HG02571 (cell line): ENCODE measurements at regions not wholly inside any gene's neighbourhood (a gene's known extent, or its start where the extent isn't known, plus 50 kb on each side); places are given as distances from the start of the nearest gene placed in this dataset.
"Not testable (repeated sequence)": the region's sequence is repeated elsewhere in the genome, so short reads cannot be mapped to it uniquely, and the experiment has no call there.

Source experiments
- ATAC-seq: cut with Tn5 transposase; IDR thresholded peaks from one replicate; pipeline ENCODE4 v1.9.1; 2021; ENCODE audit warnings: mild to moderate bottlenecking, moderate library complexity; ENCODE audit not compliant: unreplicated experiment

- no peak for ATAC-seq
These were observed 1011.9 kb downstream of the CDH8 start for GRCh38 chr16:61024180-61024900.

DNA sequence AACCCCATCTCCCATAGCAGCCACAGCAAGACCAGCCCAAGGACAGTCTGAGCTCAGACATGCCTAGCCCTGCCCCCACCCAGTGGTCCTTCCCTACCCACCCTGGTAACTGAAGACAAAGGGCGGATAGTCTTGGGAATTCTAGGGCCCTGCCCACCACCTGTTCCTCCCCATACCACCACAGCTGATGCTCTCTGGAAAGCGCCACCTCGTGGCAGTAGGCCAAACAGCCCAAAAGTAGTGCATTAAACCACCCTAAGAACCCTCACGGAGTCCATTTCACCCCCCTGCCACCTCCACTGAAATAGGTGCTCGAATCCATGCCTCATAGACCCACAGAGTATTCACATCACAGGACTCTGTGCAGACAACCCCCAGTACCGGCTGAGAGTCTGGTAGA is 1021.4 kb downstream of the CDH8 start:
- no peak for ATAC-seq

DNA sequence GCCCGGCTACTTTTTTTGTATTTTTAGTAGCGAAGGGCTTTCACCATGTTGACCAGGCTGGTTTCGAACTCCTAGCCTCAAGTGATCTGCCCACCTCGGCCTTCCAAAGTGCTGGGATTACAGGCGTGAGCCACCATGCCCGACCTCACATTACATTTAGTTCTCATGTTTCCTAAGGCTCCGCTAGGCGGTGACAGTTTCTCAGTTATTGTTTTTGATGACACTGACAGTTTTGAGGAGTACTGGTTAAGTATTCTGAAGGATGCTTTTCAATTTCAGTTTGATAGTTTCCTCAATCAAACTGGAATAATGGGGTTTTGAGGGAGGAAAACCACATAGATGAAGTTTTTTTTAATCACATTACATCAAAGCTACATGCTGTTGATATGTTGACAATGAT is 1028.5 kb downstream of the CDH8 start:
- ATAC-seq: no peak

DNA sequence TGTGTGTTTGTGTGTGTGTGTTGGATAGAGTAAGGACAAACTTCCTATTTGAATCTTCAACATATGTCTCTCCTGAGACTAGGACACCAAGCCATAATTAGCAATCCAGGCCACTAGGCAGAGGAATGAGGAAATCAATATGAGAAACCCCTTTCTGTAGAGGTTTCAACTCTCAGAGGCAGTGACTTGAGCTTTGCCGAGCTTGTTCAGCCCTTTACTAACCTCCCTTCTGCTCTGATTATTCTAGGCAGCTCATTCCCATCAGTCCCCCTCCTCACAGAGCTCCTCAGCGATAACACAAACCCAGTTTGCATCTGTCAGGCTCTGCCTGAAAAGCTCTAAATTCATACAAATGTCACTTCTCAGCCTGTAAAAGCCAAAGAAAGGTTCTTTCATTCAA is 1030.3 kb downstream of the CDH8 start:
- no peak for ATAC-seq

DNA sequence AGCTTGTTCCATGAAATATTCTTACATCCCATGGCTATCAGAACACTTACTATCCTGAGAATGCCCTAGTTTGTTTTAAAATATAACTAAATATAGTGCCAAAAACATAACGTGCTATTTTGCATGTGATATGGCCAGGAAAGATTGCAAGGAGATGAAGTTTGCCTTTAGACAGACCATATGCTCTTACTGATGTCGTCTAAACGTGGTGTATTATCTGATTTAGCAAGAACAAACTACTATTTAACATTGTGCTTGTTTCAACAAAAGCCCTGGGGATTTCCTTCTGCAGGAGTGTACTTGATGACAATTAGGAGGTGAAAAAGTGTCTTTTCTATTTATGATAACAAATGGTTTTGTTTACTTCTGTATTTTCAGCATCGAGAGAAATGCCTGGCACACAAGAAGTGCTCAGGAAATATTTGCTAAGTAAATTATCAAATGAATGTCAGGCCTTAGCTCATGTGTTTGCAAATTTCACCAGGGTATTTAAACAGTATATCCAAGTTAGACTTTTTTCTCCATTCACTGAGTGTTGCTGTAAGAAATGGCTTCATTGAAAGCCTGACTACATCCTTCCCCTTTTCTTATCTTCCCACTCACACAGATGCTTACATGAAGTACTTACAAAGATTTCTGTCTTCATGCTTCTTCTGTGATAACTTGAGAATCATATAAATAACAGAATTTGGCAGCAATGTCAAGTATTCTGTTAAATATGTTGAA is 1033.6 kb downstream of the CDH8 start:
- ATAC-seq: no peak

- ATAC-seq: no peak
These were observed 1044.4 kb downstream of the CDH8 start for GRCh38 chr16:60991886-60992285.

DNA sequence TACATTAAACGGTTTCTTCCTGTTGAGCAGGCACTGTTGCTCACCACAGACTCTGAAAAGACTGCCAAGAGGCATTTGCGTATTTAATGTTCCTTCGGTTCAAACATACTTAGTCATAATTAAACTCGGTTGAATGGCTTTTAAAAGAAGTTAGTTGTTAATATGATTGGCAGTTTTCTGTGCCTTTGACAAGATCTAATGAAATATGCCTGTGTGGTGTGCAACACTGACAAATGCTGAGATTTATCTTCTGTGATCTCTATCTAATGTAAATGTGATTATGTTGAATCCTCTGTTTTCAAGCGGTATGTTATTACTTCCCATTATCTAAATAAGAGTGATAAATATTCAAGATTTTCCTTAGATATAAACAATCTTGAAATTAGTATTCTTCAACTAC is 1046.6 kb downstream of the CDH8 start:
- ATAC-seq: no peak

- no peak for ATAC-seq
These were observed 1057.1 kb downstream of the CDH8 start for GRCh38 chr16:60979119-60979518.

GRCh38 chr16:60949800-60950199 is 1086.4 kb downstream of the CDH8 start:
- ATAC-seq: no peak

- no peak for ATAC-seq
These were observed 1091.0 kb downstream of the CDH8 start for GRCh38 chr16:60945225-60945624.

GRCh38 chr16:60936189-60936588 is 1100.0 kb downstream of the CDH8 start:
- not testable (repeated sequence) for ATAC-seq

DNA sequence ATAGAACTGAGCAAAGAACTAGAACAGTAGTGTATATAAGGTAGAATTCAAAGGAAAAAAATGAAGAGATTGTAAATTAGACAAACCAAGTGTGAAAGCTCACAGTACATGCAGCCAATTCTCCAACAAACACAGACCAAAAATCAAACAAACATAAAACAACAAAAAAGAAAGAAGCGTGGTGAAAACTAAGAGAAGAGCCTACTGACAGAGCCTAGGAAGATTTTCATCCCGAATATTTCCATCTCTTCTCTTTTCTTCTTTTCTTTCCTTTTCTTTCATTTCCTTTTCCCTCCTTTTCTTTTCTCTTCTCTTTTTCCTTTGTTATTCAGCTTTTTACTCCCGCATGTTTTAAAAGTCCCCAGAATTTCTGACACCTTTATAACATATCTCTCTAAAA is 1103.6 kb downstream of the CDH8 start:
- no peak for ATAC-seq

DNA sequence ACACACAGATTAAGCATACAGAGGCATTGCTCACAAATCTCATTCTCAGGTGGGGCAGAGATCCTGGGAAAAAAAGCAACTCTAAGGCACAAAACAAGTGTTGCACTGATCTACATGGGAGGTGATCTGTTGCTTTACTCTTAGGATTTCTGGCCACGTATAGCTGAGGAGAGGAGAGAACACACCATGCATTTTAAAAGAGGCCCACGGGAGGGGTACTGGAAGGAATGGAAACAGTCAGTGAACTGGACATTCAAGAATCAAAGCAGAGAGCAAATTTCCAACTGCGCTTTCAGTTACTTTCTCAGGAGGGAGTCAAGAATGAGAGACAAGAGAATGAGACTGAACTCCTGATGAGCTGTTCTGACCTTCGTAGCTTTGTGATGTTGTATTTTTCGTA is 1105.9 kb downstream of the CDH8 start:
- no peak for ATAC-seq

DNA sequence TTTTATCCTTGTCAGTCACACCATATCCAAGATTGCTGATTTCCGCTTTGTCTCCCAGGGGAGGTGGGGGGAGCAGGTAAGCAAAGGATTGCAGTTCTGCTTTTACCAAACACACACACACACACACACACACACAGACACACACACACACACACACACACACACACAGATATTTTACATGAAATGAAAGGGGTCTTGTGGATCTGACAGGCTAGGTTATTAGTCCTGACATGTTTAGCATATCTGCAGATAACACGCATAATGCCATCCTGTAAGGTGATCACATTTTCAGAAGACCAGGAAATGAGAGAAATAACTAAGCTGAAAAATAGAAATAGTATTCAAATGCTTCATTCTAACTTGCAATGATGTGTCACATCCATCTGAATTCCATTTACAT is 1113.3 kb downstream of the CDH8 start:
- no peak for ATAC-seq

DNA sequence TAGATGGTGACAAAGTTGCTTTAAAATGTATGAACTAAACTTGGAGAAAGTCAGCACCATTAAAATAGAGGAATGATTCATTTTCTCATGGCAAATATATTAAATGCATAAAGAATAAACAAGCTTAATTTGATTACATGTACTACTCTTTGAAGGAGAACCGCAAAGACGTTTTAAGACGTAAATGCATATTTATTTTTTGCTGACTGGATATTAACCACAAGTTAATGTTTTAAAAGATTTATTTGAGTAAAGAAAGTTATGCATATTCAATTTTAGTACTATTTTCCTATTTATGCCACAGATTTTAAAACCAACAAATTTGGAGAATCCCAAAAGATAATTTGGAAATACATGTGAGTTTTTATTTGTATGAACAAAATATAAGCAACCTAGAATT is 1121.9 kb downstream of the CDH8 start:
- no peak for ATAC-seq

GRCh38 chr16:60907645-60908044 is 1128.6 kb downstream of the CDH8 start:
- ATAC-seq: no peak

DNA sequence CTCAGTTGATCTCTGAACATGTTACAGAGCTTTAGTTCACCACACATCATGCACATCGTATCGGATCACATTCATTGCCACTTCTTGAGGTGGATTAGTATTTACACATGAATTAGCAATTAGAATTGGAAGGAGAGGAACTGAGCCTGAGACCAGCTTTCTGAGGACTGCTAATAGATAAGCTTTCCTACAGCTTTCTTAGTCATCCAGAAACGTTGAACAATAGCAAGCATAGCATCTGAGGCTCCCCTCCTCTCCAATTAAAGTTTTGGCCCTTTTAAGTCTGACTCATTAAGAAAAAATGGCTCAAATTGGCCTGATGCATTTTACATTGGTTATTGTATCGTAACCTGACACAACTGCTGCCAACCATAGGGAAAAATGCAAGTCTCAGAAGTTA is 1130.4 kb downstream of the CDH8 start:
- ATAC-seq: no peak

DNA sequence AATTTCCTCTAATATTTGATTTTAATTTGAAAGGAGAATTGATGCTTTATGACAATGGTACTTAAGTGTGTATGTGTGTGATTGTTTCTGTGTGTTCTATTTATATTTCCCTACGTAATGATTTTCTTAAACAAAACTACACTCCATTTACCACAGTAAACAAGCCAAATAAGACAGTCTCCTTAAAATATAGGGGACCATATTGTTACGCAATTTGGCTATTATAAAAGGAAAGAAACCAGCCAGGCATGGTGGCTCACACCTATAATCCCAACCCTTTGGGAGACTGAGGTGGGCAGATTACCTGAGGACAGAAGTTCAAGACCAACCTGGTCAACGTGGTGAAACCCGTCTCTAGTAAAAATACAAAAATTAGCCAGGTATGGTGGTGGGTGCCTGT is 1134.1 kb downstream of the CDH8 start:
- no peak for ATAC-seq

DNA sequence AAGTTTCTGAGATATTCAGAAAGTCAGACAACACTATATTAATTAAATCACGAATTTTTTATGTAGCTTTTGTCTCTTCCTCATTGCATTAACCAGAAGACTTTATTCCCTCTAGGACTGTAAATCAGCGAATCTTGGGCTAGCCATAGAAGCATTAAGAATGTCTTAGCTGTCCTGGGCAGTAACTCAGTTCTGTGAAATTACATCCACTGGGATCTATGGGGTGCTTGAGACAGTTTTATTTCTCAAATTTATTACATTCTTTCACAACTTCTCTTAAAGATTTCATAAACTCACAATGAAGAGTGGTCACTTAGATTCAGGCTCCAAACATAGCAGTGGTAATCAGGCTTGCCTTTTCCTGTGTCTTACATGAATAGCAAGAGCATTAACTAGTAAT is 1153.4 kb downstream of the CDH8 start:
- no peak for ATAC-seq

GRCh38 chr16:60852635-60853034 is 1183.6 kb downstream of the CDH8 start:
- ATAC-seq: no peak

GRCh38 chr16:60821661-60822060 is 1214.6 kb downstream of the CDH8 start:
- ATAC-seq: no peak

- ATAC-seq: no peak
These were observed 1215.9 kb downstream of the CDH8 start for GRCh38 chr16:60820361-60820760.

GRCh38 chr16:60818465-60818864 is 1217.8 kb downstream of the CDH8 start:
- no peak for ATAC-seq
